C4-2B (cell line): ENCODE measurements at regions not wholly inside any gene's neighbourhood (a gene's known extent, or its start where the extent isn't known, plus 50 kb on each side); places are given as distances from the start of the nearest gene placed in this dataset.
A peak's percentile ranks its signal among the peaks of the same experiment; 100 is the strongest.

Source experiments
- H3K27ac ChIP-seq: fragments of 450-650 bp; 2 replicates; pipeline ENCODE4 v1.5.1; 2017
- ZFX ChIP-seq: fragments of 450-650 bp; IDR thresholded peaks from 2 replicates; pipeline ENCODE4 v1.6.1; 2017
- TF ChIP-seq, protein P1 (sequence below): fragments of 450-650 bp; conservative IDR thresholded peaks from 2 replicates; pipeline ENCODE4 v1.5.1; 2017; ENCODE audit warnings: mild to moderate bottlenecking

DNA sequence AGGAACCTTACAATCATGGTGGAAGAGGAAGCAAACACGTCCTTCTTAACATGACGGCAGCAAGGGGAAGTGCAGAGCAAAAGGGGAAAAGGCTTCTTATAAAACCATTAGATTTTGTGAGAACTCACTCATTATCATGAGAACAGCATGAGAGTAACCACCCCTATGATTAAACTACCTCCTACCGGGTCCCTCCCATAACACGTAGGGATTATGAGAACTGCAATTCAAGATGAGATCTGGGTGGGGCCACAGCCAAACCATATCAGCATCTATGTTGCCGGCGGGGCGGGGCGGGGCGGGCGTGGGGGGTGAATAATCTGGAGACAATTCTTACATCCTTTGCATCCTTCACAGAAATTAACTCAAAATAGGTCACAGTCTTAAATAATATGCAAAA is 58.8 kb upstream of the GFPT2 start:
- TF ChIP-seq ZFX, result no peak
- TF ChIP-seq, protein P1, sequence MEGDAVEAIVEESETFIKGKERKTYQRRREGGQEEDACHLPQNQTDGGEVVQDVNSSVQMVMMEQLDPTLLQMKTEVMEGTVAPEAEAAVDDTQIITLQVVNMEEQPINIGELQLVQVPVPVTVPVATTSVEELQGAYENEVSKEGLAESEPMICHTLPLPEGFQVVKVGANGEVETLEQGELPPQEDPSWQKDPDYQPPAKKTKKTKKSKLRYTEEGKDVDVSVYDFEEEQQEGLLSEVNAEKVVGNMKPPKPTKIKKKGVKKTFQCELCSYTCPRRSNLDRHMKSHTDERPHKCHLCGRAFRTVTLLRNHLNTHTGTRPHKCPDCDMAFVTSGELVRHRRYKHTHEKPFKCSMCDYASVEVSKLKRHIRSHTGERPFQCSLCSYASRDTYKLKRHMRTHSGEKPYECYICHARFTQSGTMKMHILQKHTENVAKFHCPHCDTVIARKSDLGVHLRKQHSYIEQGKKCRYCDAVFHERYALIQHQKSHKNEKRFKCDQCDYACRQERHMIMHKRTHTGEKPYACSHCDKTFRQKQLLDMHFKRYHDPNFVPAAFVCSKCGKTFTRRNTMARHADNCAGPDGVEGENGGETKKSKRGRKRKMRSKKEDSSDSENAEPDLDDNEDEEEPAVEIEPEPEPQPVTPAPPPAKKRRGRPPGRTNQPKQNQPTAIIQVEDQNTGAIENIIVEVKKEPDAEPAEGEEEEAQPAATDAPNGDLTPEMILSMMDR, result no peak
- H3K27ac ChIP-seq, result no peak overlapping the region

- TF ChIP-seq, protein P1, result peak; percentile 3; the same call in 1 of the 2 replicates
- TF ChIP-seq ZFX, result no peak
- no peak overlapping the region for H3K27ac ChIP-seq
Measured at GRCh38 chr5:180414176-180414575, 61.0 kb upstream of the GFPT2 start.

DNA sequence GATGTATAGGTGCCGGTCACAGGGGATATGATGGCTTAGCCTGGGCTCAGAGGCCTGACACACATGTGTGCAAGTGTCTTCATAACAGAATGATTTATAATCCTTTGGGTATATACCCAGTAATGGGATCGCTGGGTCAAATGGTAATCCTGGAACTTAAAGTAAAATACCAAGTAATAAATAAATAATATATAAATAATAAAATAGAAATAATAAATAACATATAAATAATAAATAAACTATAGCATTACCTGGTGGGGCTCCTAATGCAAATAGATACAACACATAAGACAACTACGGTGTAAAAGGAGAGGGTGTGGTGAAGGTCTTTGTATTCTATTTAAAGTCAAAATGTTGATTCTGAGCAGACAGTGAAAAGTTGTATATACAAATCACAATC is 68.5 kb upstream of the GFPT2 start:
- no peak overlapping the region for H3K27ac ChIP-seq
- TF ChIP-seq, protein P1, result no peak
- TF ChIP-seq ZFX, result no peak

GRCh38 chr5:180423133-180423532 is 70.0 kb upstream of the GFPT2 start:
- no peak overlapping the region for H3K27ac ChIP-seq
- no peak for TF ChIP-seq ZFX
- TF ChIP-seq, protein P1, result no peak

GRCh38 chr5:180423598-180423997 is 70.5 kb upstream of the GFPT2 start:
- no peak overlapping the region for H3K27ac ChIP-seq
- no peak for TF ChIP-seq ZFX
- TF ChIP-seq, protein P1, result no peak

DNA sequence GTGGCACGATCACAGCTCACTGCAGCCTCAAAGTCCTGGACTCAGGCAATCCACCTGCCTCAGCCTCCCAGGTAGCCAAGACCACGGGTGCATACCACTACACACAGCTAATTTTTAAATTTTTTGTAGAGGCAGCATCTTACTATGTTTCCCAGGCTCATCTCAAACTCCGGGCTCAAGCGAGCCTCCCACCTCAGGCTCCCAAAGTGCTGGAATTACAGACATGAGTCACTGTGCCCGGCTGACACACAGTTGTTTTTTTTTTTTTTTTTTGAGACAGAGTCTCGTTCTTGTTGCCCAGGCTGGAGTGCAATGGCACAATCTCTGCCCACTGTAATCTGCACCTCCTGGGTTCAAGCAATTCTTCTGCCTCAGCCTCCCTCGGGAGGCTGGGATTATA is 70.1 kb upstream of the CNOT6 start:
- no peak overlapping the region for H3K27ac ChIP-seq
- TF ChIP-seq, protein P1, result no peak
- TF ChIP-seq ZFX, result no peak

GRCh38 chr5:180428598-180428997 is 65.6 kb upstream of the CNOT6 start:
- H3K27ac ChIP-seq, result no peak overlapping the region
- TF ChIP-seq ZFX, result no peak
- TF ChIP-seq, protein P1, result no peak
